ENCODE measurements at regions not wholly inside any gene's neighbourhood (a gene's known extent, or its start where the extent isn't known, plus 50 kb on each side); places are given as distances from the start of the nearest gene placed in this dataset.

DNA sequence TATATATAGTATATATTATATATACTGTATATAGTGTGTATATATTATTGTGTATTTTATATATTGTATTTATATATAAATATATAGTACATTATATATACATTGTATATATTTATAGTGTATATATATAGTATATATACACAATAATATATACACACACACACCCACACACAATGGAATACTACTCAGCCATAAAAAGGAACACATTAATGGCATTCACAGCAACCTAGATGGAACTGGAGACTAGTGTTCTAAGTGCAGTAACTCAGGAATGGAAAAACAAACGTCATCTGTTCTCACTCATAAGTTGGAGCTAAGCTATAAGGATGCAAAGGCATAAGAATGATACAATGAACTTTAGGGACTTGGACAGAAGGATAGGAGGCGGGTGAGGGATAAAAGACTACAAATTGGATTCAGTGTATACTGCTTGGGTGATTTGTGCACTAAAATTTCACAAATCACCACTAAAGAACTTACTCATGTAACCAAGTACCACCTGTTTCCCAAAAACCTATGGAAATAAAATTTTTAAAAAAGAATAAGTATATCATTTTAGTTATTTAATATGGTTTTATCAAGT lies 201.9 kb upstream of the CDH11 start (continued):
- TF ChIP-seq PRPF4 (IDR thresholded peaks at IDR 0.05; ENCODE audit: low read depth, low read length, poor library complexity, severe bottlenecking) (no peak), ZNF121 (CRISPR knock-in tag; IDR thresholded peaks at IDR 0.05) (no peak), DZIP1 (CRISPR knock-in tag; IDR thresholded peaks at IDR 0.05) (no peak)
- TF ChIP-seq, protein P1, sequence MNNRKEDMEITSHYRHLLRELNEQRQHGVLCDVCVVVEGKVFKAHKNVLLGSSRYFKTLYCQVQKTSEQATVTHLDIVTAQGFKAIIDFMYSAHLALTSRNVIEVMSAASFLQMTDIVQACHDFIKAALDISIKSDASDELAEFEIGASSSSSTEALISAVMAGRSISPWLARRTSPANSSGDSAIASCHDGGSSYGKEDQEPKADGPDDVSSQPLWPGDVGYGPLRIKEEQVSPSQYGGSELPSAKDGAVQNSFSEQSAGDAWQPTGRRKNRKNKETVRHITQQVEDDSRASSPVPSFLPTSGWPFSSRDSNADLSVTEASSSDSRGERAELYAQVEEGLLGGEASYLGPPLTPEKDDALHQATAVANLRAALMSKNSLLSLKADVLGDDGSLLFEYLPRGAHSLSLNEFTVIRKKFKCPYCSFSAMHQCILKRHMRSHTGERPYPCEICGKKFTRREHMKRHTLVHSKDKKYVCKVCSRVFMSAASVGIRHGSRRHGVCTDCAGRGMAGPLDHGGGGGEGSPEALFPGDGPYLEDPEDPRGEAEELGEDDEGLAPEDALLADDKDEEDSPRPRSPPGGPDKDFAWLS (CRISPR knock-in tag; IDR thresholded peaks at IDR 0.05; ENCODE audit: borderline replicate concordance), result no peak

DNA sequence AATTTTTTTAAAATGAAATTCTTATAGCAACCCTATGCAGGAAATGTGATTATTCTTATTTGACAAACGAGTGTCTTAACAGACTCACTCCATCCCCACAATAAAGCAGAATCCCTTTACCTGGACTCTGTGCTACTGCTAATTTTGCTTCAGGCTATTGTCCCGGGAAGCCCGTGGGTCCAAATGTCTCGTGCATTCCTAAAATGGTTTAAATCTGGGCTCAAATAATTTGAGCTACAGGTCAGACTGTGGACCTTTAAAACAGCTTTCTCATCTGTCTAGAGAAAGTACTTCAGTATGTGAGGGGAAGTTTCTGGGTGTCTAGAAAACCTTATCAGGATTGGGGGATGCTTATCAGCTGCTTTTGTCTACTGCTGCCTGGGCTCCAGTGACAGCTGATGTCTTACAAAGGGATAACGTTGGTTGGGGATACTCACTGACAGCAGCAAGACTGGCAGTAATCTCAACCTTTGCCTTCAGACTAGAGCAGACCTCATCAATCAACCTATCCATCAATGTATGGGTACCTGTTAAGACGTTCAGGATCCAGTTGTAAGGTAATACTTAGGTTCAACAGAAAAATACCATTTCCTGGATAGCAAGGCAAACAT lies 197.9 kb upstream of the CDH11 start:
- no peak overlapping the region for H3K9ac ChIP-seq (ENCODE audit: insufficient read depth, low read depth, low read length)
- no TSS peak for BruUV-seq (replicated peaks)
- no peak overlapping the region for H2AFZ ChIP-seq (ENCODE audit: low read length)
- H3K4me3 ChIP-seq (replicated peaks in 1 of 3; ENCODE audit: insufficient read depth in 1 of 3, low read depth in 2 of 3, low read length in 3 of 3), result no peak overlapping the region
- H3K4me1 ChIP-seq (ENCODE audit: insufficient read depth, low read length), result no peaks in the 10 kb centered on the region
- TF ChIP-seq THYN1 (CRISPR knock-in tag; IDR thresholded peaks at IDR 0.05; ENCODE audit: borderline replicate concordance, low read depth) (no peak), FOXM1 (CRISPR knock-in tag; IDR thresholded peaks at IDR 0.05) (no peak), ZNF788 (CRISPR knock-in tag; IDR thresholded peaks at IDR 0.05; ENCODE audit: borderline replicate concordance) (no peak), GLMP (CRISPR knock-in tag; IDR thresholded peaks at IDR 0.05; ENCODE audit: borderline replicate concordance) (no peak), NFE2L2 (IDR thresholded peaks at IDR 0.05; ENCODE audit: low read length) (no peak), SP5 (CRISPR knock-in tag; IDR thresholded peaks at IDR 0.05; ENCODE audit: borderline replicate concordance, low read depth) (no peak), ZNF674 (CRISPR knock-in tag; IDR thresholded peaks at IDR 0.05; ENCODE audit: low read depth) (no peak), FOXK2 (IDR thresholded peaks at IDR 0.05) (no peak)
- TF ChIP-seq, protein P2, sequence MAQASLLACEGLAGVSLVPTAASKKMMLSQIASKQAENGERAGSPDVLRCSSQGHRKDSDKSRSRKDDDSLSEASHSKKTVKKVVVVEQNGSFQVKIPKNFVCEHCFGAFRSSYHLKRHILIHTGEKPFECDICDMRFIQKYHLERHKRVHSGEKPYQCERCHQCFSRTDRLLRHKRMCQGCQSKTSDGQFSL (CRISPR knock-in tag; IDR thresholded peaks at IDR 0.05), result no peak
- in situ Hi-C loops (cut with HindIII; ENCODE audit: extremely low pct_ligation_motif_present, low pct_unique_long_range_greater_than_20kb) (no loop called here), intact Hi-C loops (cut with micrococcal nuclease; ENCODE audit: unreplicated experiment) (no loop called here)
- no peak overlapping the region for H3K27ac ChIP-seq (ENCODE audit: extremely low read length, insufficient read depth, low read length)
- H3K79me2 ChIP-seq (ENCODE audit: insufficient read depth, low read length), result no peaks in the 10 kb centered on the region
- DNase-seq (ENCODE audit: low spot score), result no peak
- no peak for ATAC-seq
- whole genome bisulfite sequencing (ENCODE audit: low lambda C conversion rate), result under 1% methylated on average over 6 of the region's 6 CpGs
- H3K27me3 ChIP-seq (ENCODE audit: control insufficient read depth in 1 of 2, insufficient read depth in 2 of 2, low read length in 2 of 2), result no peaks in the 10 kb centered on the region
- no peaks in the 10 kb centered on the region for H4K20me1 ChIP-seq (ENCODE audit: insufficient read depth, low read length)
- no peaks in the 10 kb centered on the region for H3K9me3 ChIP-seq (ENCODE audit: low read length)
- FAIRE-seq, result no peak
- ChIA-PET POLR2A (no interaction called here), CTCF (ENCODE audit: low intra/inter-chr PET ratio, low total read pairs) (no interaction called here)
- H3K36me3 ChIP-seq (replicated peaks in 1 of 2; ENCODE audit: control insufficient read depth in 1 of 2, insufficient read depth in 2 of 2, low read length in 2 of 2), result no peaks in the 10 kb centered on the region
- no peak overlapping the region for H3K4me2 ChIP-seq (ENCODE audit: low read depth, low read length)
